ENCODE measurements at regions not wholly inside any gene's neighbourhood (a gene's known extent, or its start where the extent isn't known, plus 50 kb on each side); places are given as distances from the start of the nearest gene placed in this dataset.
A peak's percentile ranks its signal among the peaks of the same experiment; 100 is the strongest.

DNA sequence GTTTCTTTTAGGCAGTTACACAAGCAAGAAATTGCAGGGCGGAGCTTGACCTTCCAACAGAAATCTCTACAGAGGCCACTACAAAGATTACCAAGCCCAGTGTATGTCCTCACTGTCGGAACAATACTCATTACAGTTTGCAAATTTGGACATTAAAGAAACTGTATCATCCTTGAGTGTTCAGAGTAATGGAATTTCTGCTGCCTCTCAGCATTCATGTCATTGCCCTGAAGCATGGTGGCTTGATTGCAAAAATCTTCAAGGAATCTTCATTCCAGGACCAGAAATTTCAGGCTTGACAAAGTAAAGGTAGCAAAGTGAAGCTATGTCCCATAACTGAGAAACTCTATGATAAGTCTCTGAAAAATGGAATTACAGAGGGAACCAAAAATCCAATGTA, 134.6 kb upstream of the MAP3K1 start:
- H3K36me3 Mint-ChIP-seq (ENCODE audit: low read depth), result no peaks in the 10 kb centered on the region
- no peaks in the 10 kb centered on the region for H3K27me3 ChIP-seq (ENCODE audit: control insufficient read depth in 1 of 2, insufficient read depth in 2 of 2, low read length in 2 of 2)
- H3K4me1 ChIP-seq (ENCODE audit: insufficient read depth, low read length), result peaks cover 25% of the 10 kb centered on the region
- ChIA-PET POLR2A (interaction anchor here (0.9 to 1.5 kb wide), 2 partner anchors 11 to 12 kb away, joined by 4 to 6 read pairs; no protein-coding TSS in a partner anchor), CTCF (no interaction called here)
- H3K4me1 Mint-ChIP-seq (ENCODE audit: low read depth), result peaks cover 78% of the 10 kb centered on the region
- no peaks in the 10 kb centered on the region for H3K27me3 Mint-ChIP-seq
- H3K9me3 Mint-ChIP-seq, result peaks cover 6% of the 10 kb centered on the region
- ATAC-seq (ENCODE audit: poor library complexity) (no peak), DNase-seq (no peak)
- no peak overlapping the region for H3K4me3 ChIP-seq (ENCODE audit: low read length)
- intact Hi-C loops (cut with DNase I, micrococcal nuclease), result loop anchor here in 1 of 2 experiments (5.0 kb wide), 1 partner anchor 132 kb away; no protein-coding TSS in a partner anchor
- H3K9me3 ChIP-seq (ENCODE audit: control insufficient read depth in 1 of 2, insufficient read depth in 1 of 2, low read length in 2 of 2), result no peaks in the 10 kb centered on the region
- no peak overlapping the region for H3K4me3 Mint-ChIP-seq
- TF ChIP-seq, protein P1, sequence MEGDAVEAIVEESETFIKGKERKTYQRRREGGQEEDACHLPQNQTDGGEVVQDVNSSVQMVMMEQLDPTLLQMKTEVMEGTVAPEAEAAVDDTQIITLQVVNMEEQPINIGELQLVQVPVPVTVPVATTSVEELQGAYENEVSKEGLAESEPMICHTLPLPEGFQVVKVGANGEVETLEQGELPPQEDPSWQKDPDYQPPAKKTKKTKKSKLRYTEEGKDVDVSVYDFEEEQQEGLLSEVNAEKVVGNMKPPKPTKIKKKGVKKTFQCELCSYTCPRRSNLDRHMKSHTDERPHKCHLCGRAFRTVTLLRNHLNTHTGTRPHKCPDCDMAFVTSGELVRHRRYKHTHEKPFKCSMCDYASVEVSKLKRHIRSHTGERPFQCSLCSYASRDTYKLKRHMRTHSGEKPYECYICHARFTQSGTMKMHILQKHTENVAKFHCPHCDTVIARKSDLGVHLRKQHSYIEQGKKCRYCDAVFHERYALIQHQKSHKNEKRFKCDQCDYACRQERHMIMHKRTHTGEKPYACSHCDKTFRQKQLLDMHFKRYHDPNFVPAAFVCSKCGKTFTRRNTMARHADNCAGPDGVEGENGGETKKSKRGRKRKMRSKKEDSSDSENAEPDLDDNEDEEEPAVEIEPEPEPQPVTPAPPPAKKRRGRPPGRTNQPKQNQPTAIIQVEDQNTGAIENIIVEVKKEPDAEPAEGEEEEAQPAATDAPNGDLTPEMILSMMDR (IDR thresholded peaks at IDR 0.05), result no peak
- peak overlapping the region; percentile 74 for H3K27ac Mint-ChIP-seq
- H3K27ac ChIP-seq (ENCODE audit: low read depth in 1 of 2, low read length in 2 of 2), result peak overlapping the region in 1 of 2 donors; percentile 14
- no peaks in the 10 kb centered on the region for H3K36me3 ChIP-seq (ENCODE audit: insufficient read depth, low read length)

DNA sequence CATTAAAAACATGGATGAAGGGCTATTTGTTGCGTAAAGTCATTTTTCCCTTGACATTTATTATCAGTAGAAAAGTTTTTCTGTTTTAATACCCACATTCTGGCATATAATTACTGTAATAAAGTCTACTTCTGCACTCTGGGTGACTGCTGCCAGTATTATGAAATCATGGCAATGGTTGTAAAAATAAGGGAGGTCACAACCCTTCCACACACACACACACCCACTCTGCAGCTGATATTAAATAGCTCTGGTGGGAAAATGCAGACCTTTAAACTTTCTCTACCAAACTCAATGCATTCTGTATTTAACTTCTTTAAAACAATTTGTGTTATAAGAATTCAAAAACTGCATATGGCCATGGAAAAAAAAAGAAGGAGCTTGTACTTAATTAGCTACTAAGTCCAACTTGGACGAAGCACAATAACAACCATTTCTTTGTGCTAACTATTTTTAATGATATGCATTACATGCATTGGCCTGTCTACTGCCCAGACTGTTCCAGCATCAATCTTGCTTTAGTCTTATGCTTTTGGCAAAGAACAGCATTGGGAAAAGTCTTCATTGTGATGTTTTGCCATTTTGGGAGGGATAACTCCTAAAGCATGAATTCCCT, 137.6 kb upstream of the MAP3K1 start:
- Histone ChIP-seq H3K9me3 (ENCODE audit: control insufficient read depth in 1 of 2, insufficient read depth in 1 of 2, low read length in 2 of 2) (no peaks in the 10 kb centered on the region), H3K4me3 (ENCODE audit: low read length) (no peak overlapping the region), H3K36me3 (ENCODE audit: insufficient read depth, low read length) (no peaks in the 10 kb centered on the region), H3K4me1 (ENCODE audit: insufficient read depth, low read length) (peaks cover 17% of the 10 kb centered on the region), H3K27ac (ENCODE audit: low read depth in 1 of 2, low read length in 2 of 2) (no peak overlapping the region), H3K27me3 (ENCODE audit: control insufficient read depth in 1 of 2, insufficient read depth in 2 of 2, low read length in 2 of 2) (no peaks in the 10 kb centered on the region)
- Mint-ChIP-seq H3K4me1 (ENCODE audit: low read depth) (peaks cover 61% of the 10 kb centered on the region), H3K36me3 (ENCODE audit: low read depth) (no peaks in the 10 kb centered on the region), H3K27me3 (no peaks in the 10 kb centered on the region), H3K27ac (no peak overlapping the region), H3K9me3 (peaks cover 8% of the 10 kb centered on the region), H3K4me3 (no peak overlapping the region)
- CTCF ChIA-PET, result interaction anchor here (0.9 kb wide), 1 partner anchor 10 kb away, joined by 4 read pairs; no protein-coding TSS in a partner anchor
- intact Hi-C loops (cut with DNase I, micrococcal nuclease), result no loop called here
- DNase-seq, result no peak
- POLR2A ChIA-PET, result interaction anchor here (0.6 to 1.5 kb wide), 5 partner anchors 8 to 524 kb away, joined by 3 to 5 read pairs (median 3); no protein-coding TSS in a partner anchor
- TF ChIP-seq, protein P1 (IDR thresholded peaks at IDR 0.05), result no peak
- no peak for ATAC-seq (ENCODE audit: poor library complexity)

GRCh38 chr5:56676091-56676768, 139.1 kb upstream of the MAP3K1 start:
- Mint-ChIP-seq H3K9me3 (peaks cover 8% of the 10 kb centered on the region), H3K27ac (no peak overlapping the region), H3K36me3 (ENCODE audit: low read depth) (no peaks in the 10 kb centered on the region), H3K4me1 (ENCODE audit: low read depth) (peaks cover 47% of the 10 kb centered on the region), H3K4me3 (no peak overlapping the region), H3K27me3 (no peaks in the 10 kb centered on the region)
- intact Hi-C loops (cut with DNase I, micrococcal nuclease), result no loop called here
- H3K4me3 ChIP-seq (ENCODE audit: low read length), result no peak overlapping the region
- H3K9me3 ChIP-seq (ENCODE audit: control insufficient read depth in 1 of 2, insufficient read depth in 1 of 2, low read length in 2 of 2), result no peaks in the 10 kb centered on the region
- ChIA-PET POLR2A (interaction anchor here (1.2 to 1.8 kb wide), 3 partner anchors 10 to 23 kb away, joined by 4 to 10 read pairs (median 5); no protein-coding TSS in a partner anchor), CTCF (no interaction called here)
- H3K36me3 ChIP-seq (ENCODE audit: insufficient read depth, low read length), result no peaks in the 10 kb centered on the region
- no peak overlapping the region for H3K27ac ChIP-seq (ENCODE audit: low read depth in 1 of 2, low read length in 2 of 2)
- ATAC-seq (ENCODE audit: poor library complexity) (no peak), DNase-seq (no peak)
- TF ChIP-seq, protein P1 (IDR thresholded peaks at IDR 0.05), result no peak
- H3K4me1 ChIP-seq (ENCODE audit: insufficient read depth, low read length), result peaks cover 17% of the 10 kb centered on the region
- no peaks in the 10 kb centered on the region for H3K27me3 ChIP-seq (ENCODE audit: control insufficient read depth in 1 of 2, insufficient read depth in 2 of 2, low read length in 2 of 2)

All from CD4-positive, alpha-beta T cell (primary cell).